T-cell (primary cell): ENCODE measurements at regions not wholly inside any gene's neighbourhood (a gene's known extent, or its start where the extent isn't known, plus 50 kb on each side); places are given as distances from the start of the nearest gene placed in this dataset.

Experiments used
- ATAC-seq, 4 experiments: fragments of 200-7000 bp in 3 of 4; fragments of 150-1000 bp in 1 of 4; cut with Tn5 transposase; replicated peaks in 1 of 4; 1 replicate in 3 of 4; 2 replicates in 1 of 4; pipeline ENCODE4 v1.10.0; 2021; ENCODE audit warnings: moderate library complexity in 3 of 4, mild to moderate bottlenecking in 2 of 4, moderate number of reproducible peaks in 1 of 4
- CTCF ChIA-PET, 2 donors: fragments of 300-600 bp; sonication (Branson Sonifier 250); formaldehyde crosslinking; loops; one replicate each; lab custom pipeline; 2022; ENCODE audit warnings: antibody characterized with exemption in 2 of 2; lab: Charles Lee
- POLR2A ChIA-PET, 2 donors: fragments of 300-600 bp; sonication (Branson Sonifier 250); formaldehyde crosslinking; loops; one replicate each; lab custom pipeline; 2022; ENCODE audit warnings: antibody characterized with exemption in 2 of 2; lab: Charles Lee
- DNase-seq, 35 experiments: peaks; one replicate each; pipeline versions ENCODE4 v3.0.0 to v3.0.0-alpha.2; 2013 to 2023
- H3K27ac ChIP-seq: one replicate; pipeline ENCODE4 v1.5.1; 2013; ENCODE audit warnings: low read length
- H3K27me3 ChIP-seq, 2 experiments: replicated peaks in 1 of 2; 1 replicate in 1 of 2; 2 replicates in 1 of 2; pipeline versions ENCODE4 v1.6.1 to v1.7.0; 2013; ENCODE audit warnings: low read length in 1 of 2, mixed read lengths in 1 of 2; ENCODE audit not compliant: control insufficient read depth in 2 of 2, insufficient read depth in 2 of 2; ENCODE audit errors: extremely low read depth in 1 of 2
- H3K36me3 ChIP-seq, 2 donors: 1 replicate in 1 of 2; 2 replicates in 1 of 2; pipeline versions ENCODE4 v1.6.1 to v1.7.0; 2013; ENCODE audit warnings: low read length in 1 of 2; ENCODE audit not compliant: control insufficient read depth in 2 of 2, insufficient read depth in 1 of 2; ENCODE audit errors: extremely low read depth in 1 of 2
- H3K4me1 ChIP-seq, 2 experiments: 1 replicate in 1 of 2; 2 replicates in 1 of 2; pipeline versions ENCODE4 v1.6.1 to v1.7.0; 2013; ENCODE audit warnings: low read length in 2 of 2, mixed read lengths in 1 of 2; ENCODE audit not compliant: insufficient read depth in 2 of 2, control insufficient read depth in 1 of 2; ENCODE audit errors: extremely low read depth in 1 of 2
- H3K4me3 ChIP-seq, 2 donors: 1 replicate in 1 of 2; 2 replicates in 1 of 2; pipeline versions ENCODE4 v1.5.1 to v1.7.0; 2013; ENCODE audit warnings: mild to moderate bottlenecking in 2 of 2, low read length in 1 of 2, moderate library complexity in 1 of 2; ENCODE audit not compliant: control insufficient read depth in 1 of 2; ENCODE audit errors: extremely low read depth in 1 of 2
- H3K9me3 ChIP-seq: 2 replicates; pipeline ENCODE4 v1.7.0; 2013
- H3K27ac Mint-ChIP-seq, 2 donors: one replicate each; pipeline ENCODE4 v1.8.0; 2020 to 2021; ENCODE audit warnings: mild to moderate bottlenecking in 2 of 2, mixed read lengths in 2 of 2
- H3K27me3 Mint-ChIP-seq, 2 donors: one replicate each; pipeline ENCODE4 v1.8.0; 2021 to 2022; ENCODE audit warnings: mixed read lengths in 2 of 2
- H3K36me3 Mint-ChIP-seq: one replicate; pipeline ENCODE4 v1.8.0; 2021; ENCODE audit warnings: mixed read lengths
- H3K4me1 Mint-ChIP-seq, 3 donors: one replicate each; pipeline ENCODE4 v1.8.0; 2020 to 2022; ENCODE audit warnings: mixed read lengths in 3 of 3, mild to moderate bottlenecking in 1 of 3
- H3K4me3 Mint-ChIP-seq, 3 donors: one replicate each; pipeline ENCODE4 v1.8.0; 2020 to 2022; ENCODE audit warnings: mild to moderate bottlenecking in 3 of 3, mixed read lengths in 3 of 3, moderate library complexity in 3 of 3
- H3K9me3 Mint-ChIP-seq, 3 donors: one replicate each; pipeline ENCODE4 v1.8.0; 2020 to 2022; ENCODE audit warnings: mixed read lengths in 3 of 3
- WGBS: methylation state at CpG from one replicate; pipeline ENCODE4 v1.1.5; 2013; ENCODE audit warnings: missing lambda C conversion rate; ENCODE audit not compliant: insufficient coverage; 5-methylcytosine and 5-hydroxymethylcytosine counted together

- H3K4me1 ChIP-seq, result no peaks in the 10 kb centered on the region
- H3K27me3 ChIP-seq, result peaks cover 0 to 5% of the 10 kb centered on the region in 2 experiments
- no peaks in the 10 kb centered on the region for H3K9me3 ChIP-seq
- Mint-ChIP-seq H3K4me3 (no peak overlapping the region), H3K4me1 (no peaks in the 10 kb centered on the region), H3K9me3 (peaks cover 0 to 11% (median 0%) of the 10 kb centered on the region in 3 donors), H3K27me3 (peaks cover 2 to 3% of the 10 kb centered on the region in 2 donors), H3K27ac (no peak overlapping the region), H3K36me3 (no peaks in the 10 kb centered on the region)
- 31% methylated on average over 24 of the region's 28 CpGs for WGBS
- DNase-seq (no peak), ATAC-seq (peak in 1 of 4 experiments; percentile 13)
- no peak overlapping the region for H3K27ac ChIP-seq
- ChIA-PET POLR2A (no interaction called here), CTCF (no interaction called here)
- no peak overlapping the region for H3K4me3 ChIP-seq
- no peaks in the 10 kb centered on the region for H3K36me3 ChIP-seq
These were observed 297.9 kb upstream of the RIMS1 start for GRCh38 chr6:71588490-71588889.

DNA sequence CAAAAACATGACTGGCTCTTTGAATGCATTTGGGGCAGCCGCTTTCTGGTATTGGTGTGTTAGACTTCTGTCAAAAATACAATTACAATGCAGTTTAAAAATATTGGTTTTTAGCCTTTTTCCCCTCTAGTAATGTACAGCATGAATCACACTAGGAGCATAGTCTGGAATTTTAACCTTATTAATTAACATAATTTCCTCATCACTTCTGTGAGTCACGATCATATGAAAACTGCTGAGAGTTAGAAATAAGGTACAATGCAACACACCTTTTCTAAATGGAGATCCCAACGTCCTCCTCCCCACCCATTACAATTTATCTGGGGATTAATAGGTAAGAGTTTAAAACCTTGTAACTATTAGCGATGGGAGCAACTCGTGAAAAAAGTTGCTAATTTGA lies 297.1 kb upstream of the RIMS1 start:
- ATAC-seq (no peak), DNase-seq (no peak)
- Mint-ChIP-seq H3K27me3 (peaks cover 2 to 3% of the 10 kb centered on the region in 2 donors), H3K36me3 (no peaks in the 10 kb centered on the region), H3K4me3 (no peak overlapping the region), H3K27ac (no peak overlapping the region), H3K4me1 (no peaks in the 10 kb centered on the region), H3K9me3 (peaks cover 0 to 11% (median 0%) of the 10 kb centered on the region in 3 donors)
- Histone ChIP-seq H3K27ac (no peak overlapping the region), H3K36me3 (no peaks in the 10 kb centered on the region), H3K27me3 (peaks cover 0 to 5% of the 10 kb centered on the region in 2 experiments), H3K9me3 (no peaks in the 10 kb centered on the region), H3K4me1 (no peaks in the 10 kb centered on the region), H3K4me3 (no peak overlapping the region)
- POLR2A ChIA-PET, result no interaction called here
- 92% methylated on average over 2 of the region's 5 CpGs for WGBS
- CTCF ChIA-PET, result no interaction called here

DNA sequence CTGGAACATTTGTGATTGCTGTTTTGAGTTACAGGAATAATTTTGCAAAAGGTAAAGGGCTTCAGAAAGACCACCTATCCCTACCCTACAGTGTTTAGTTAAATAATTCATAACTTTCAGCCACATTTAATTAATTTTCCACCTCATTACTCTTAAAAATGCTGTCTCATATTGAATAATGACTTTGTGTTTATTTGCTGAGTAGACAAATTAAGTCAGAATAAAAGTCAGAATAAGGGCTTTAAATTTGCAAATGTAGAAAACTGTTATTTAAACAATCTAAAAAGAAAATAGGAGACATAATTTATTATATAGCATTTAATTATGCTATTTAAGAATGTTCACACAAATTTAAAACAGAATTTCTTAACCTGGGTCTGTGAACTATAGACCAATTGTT lies 293.7 kb upstream of the RIMS1 start:
- no peak for ATAC-seq
- no peaks in the 10 kb centered on the region for H3K9me3 Mint-ChIP-seq
- POLR2A ChIA-PET, result no interaction called here

GRCh38 chr6:71599359-71599758 lies 287.0 kb upstream of the RIMS1 start:
- H3K27me3 Mint-ChIP-seq, result peaks cover 0 to 2% of the 10 kb centered on the region in 2 donors
- no peaks in the 10 kb centered on the region for H3K36me3 Mint-ChIP-seq
- ATAC-seq, result no peak
- CTCF ChIA-PET, result no interaction called here
- H3K4me1 ChIP-seq, result no peaks in the 10 kb centered on the region
- H3K27ac ChIP-seq, result no peak overlapping the region
- no peaks in the 10 kb centered on the region for H3K36me3 ChIP-seq
- H3K27ac Mint-ChIP-seq, result no peak overlapping the region
- H3K9me3 ChIP-seq, result no peaks in the 10 kb centered on the region
- no peak overlapping the region for H3K4me3 Mint-ChIP-seq
- no peaks in the 10 kb centered on the region for H3K4me1 Mint-ChIP-seq
- H3K9me3 Mint-ChIP-seq, result no peaks in the 10 kb centered on the region
- no peak overlapping the region for H3K4me3 ChIP-seq
- DNase-seq, result no peak
- H3K27me3 ChIP-seq, result no peaks in the 10 kb centered on the region
- POLR2A ChIA-PET, result no interaction called here

More for the DNA sequence above, 293.7 kb upstream of the RIMS1 start:
- H3K9me3 ChIP-seq, result no peaks in the 10 kb centered on the region
- no peak for DNase-seq
- Mint-ChIP-seq H3K4me3 (no peak overlapping the region), H3K4me1 (no peaks in the 10 kb centered on the region), H3K27ac (no peak overlapping the region), H3K27me3 (peaks cover 2 to 3% of the 10 kb centered on the region in 2 donors), H3K36me3 (no peaks in the 10 kb centered on the region)
- CTCF ChIA-PET, result no interaction called here
- H3K4me3 ChIP-seq, result no peak overlapping the region
- no peak overlapping the region for H3K27ac ChIP-seq
- no peaks in the 10 kb centered on the region for H3K4me1 ChIP-seq
- no peaks in the 10 kb centered on the region for H3K36me3 ChIP-seq
- H3K27me3 ChIP-seq, result peaks cover 0 to 5% of the 10 kb centered on the region in 2 experiments

DNA sequence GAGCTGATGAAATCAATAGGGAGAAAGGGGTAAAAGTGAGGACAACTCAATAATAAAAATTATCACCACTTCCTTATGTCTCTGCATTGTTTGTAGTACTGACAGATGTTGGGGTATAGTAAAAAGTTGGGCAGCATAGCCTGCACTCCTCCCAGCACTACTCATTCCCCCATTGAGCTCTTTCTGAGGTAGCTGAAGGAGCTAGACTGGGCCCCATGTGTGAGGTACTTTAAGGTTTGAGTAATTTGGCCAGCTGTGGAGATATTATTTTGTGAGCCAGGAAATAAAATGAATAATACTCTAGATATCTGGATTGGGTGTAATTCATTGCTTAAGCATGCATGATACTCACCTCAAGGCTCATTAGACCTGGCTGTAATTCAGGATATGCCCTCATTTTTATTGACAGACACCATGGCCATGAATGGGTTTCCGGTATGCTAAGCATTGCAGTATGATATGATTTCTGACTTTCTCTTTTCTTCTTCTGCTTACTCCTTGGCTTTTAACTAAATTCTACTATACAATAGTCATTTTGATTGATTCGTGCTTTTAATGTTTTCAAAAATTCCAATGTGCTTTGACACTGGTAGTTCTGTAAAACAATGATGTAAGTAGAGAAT lies 283.9 kb upstream of the RIMS1 start:
- ATAC-seq, result no peak
- Mint-ChIP-seq H3K4me1 (no peaks in the 10 kb centered on the region), H3K36me3 (no peaks in the 10 kb centered on the region), H3K4me3 (no peak overlapping the region), H3K27me3 (peaks cover 0 to 2% of the 10 kb centered on the region in 2 donors), H3K9me3 (no peaks in the 10 kb centered on the region), H3K27ac (no peak overlapping the region)
- DNase-seq, result no peak
- CTCF ChIA-PET, result interaction anchor here in 1 of 2 donors (0.6 kb wide), 1 partner anchor 96 kb away, joined by 3 read pairs; no protein-coding TSS in a partner anchor
- Histone ChIP-seq H3K36me3 (no peaks in the 10 kb centered on the region), H3K9me3 (no peaks in the 10 kb centered on the region), H3K27ac (no peak overlapping the region), H3K4me3 (no peak overlapping the region), H3K4me1 (no peaks in the 10 kb centered on the region), H3K27me3 (no peaks in the 10 kb centered on the region)
- WGBS, result no CpG with 5 or more reads among the region's 2 CpGs
- POLR2A ChIA-PET, result no interaction called here

DNA sequence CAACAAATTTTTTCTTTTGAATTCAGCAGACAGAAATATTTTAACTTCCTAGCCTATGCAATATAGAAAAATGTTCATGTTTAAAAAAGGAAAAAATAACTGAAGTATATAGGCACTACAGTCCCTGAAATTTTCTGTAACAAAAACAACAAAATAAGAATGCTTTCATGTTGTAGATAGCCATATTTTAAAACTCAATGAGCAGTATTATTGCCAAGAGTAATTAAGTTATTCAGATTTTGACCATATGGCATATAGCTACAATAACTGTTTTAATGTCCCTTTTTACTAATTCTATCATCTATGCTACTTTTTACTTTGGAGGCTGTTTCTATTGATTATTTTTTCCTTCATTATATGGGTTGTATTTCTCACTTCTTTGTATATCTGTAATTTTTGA lies 283.3 kb upstream of the RIMS1 start:
- ChIA-PET POLR2A (no interaction called here), CTCF (interaction anchor here in 1 of 2 donors (0.6 kb wide), 1 partner anchor 53 kb away, joined by 3 read pairs; no protein-coding TSS in a partner anchor)
- no peaks in the 10 kb centered on the region for H3K27me3 ChIP-seq
- no peaks in the 10 kb centered on the region for H3K4me1 ChIP-seq
- Mint-ChIP-seq H3K4me3 (no peak overlapping the region), H3K9me3 (no peaks in the 10 kb centered on the region), H3K4me1 (no peaks in the 10 kb centered on the region), H3K36me3 (no peaks in the 10 kb centered on the region), H3K27me3 (peaks cover 0 to 2% of the 10 kb centered on the region in 2 donors), H3K27ac (no peak overlapping the region)
- no peak overlapping the region for H3K4me3 ChIP-seq
- DNase-seq (no peak), ATAC-seq (no peak)
- H3K27ac ChIP-seq, result no peak overlapping the region
- H3K9me3 ChIP-seq, result no peaks in the 10 kb centered on the region
- H3K36me3 ChIP-seq, result no peaks in the 10 kb centered on the region

DNA sequence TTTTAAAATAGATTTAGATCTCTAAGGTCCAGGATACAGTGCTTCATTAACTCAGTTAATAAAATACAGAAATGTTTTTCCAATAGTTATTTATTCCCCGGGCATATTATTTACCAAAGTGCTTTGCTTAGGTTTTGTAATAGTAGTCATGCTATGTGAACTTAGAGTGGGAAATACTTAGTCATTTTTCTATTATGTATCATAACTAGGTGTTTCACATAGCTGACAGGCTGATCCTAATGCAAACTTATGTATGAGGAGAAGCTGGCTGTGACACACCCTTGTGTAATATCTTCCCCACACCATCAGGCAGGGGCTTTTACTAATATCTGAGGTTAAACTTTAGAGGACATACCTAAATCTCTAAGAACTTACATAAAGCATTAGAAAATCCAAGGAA lies 277.7 kb upstream of the RIMS1 start:
- H3K4me3 Mint-ChIP-seq, result no peak overlapping the region
- DNase-seq (no peak), ATAC-seq (no peak)
- no peaks in the 10 kb centered on the region for H3K4me1 ChIP-seq
- peaks cover 0 to 2% of the 10 kb centered on the region in 2 donors for H3K27me3 Mint-ChIP-seq
- H3K4me1 Mint-ChIP-seq, result no peaks in the 10 kb centered on the region
- POLR2A ChIA-PET, result no interaction called here
- no peaks in the 10 kb centered on the region for H3K9me3 Mint-ChIP-seq
- no peaks in the 10 kb centered on the region for H3K36me3 ChIP-seq
- no peaks in the 10 kb centered on the region for H3K36me3 Mint-ChIP-seq
- no CpG with 5 or more reads among the region's 1 CpG for WGBS
- no peaks in the 10 kb centered on the region for H3K9me3 ChIP-seq
- CTCF ChIA-PET, result no interaction called here
- H3K27ac Mint-ChIP-seq, result no peak overlapping the region
- no peaks in the 10 kb centered on the region for H3K27me3 ChIP-seq
- no peak overlapping the region for H3K4me3 ChIP-seq
- no peak overlapping the region for H3K27ac ChIP-seq
